GM12878 (cell line): ENCODE measurements at regions not wholly inside any gene's neighbourhood (a gene's known extent, or its start where the extent isn't known, plus 50 kb on each side); places are given as distances from the start of the nearest gene placed in this dataset.

Source experiments
- BRCA1 ChIP-seq: IDR thresholded peaks from 2 replicates; pipeline ENCODE4 v1.6.1; 2011; ENCODE audit warnings: low read depth, low read length, improper control_type of control experiment
- CTCF ChIP-seq, 3 experiments: IDR thresholded peaks in 2 of 3; conservative IDR thresholded peaks in 1 of 3; 2 replicates each; pipeline ENCODE4 v1.5.1; 2011; ENCODE audit warnings: low read depth in 3 of 3, low read length in 3 of 3, mild to moderate bottlenecking in 3 of 3, control low read depth in 2 of 3, moderate library complexity in 2 of 3, inconsistent platforms in 1 of 3, mixed read lengths in 1 of 3; ENCODE audit not compliant: control insufficient read depth in 2 of 3, insufficient read depth in 1 of 3; ENCODE audit errors: extremely low read depth in 1 of 3
- EP300 ChIP-seq, 2 experiments: fragments of 150-350 bp in 1 of 2; IDR thresholded peaks; 2 replicates each; pipeline ENCODE4 v1.6.1; 2011 to 2012; ENCODE audit warnings: low read depth in 2 of 2, low read length in 2 of 2, borderline replicate concordance in 1 of 2, improper control_type of control experiment in 1 of 2, inconsistent platforms in 1 of 2; ENCODE audit not compliant: control insufficient read depth in 1 of 2
- HCFC1 ChIP-seq: fragments of 150-350 bp; IDR thresholded peaks from 2 replicates; pipeline ENCODE4 v1.6.1; 2014; ENCODE audit warnings: low read length
- HDAC6 ChIP-seq: fragments of 200-600 bp; sonication (generic); IDR thresholded peaks from one replicate; pipeline ENCODE4 v1.8.0; 2017; ENCODE audit warnings: antibody characterized with exemption; ENCODE audit not compliant: unreplicated experiment
- JUND ChIP-seq: IDR thresholded peaks from 2 replicates; pipeline ENCODE4 v1.6.1; 2012; ENCODE audit warnings: low read depth, mild to moderate bottlenecking, low read length, improper control_type of control experiment, moderate library complexity
- MAX ChIP-seq: IDR thresholded peaks from 2 replicates; pipeline ENCODE4 v1.6.1; 2012; ENCODE audit warnings: low read depth, low read length, improper control_type of control experiment
- NR2C2 ChIP-seq: IDR thresholded peaks from 2 replicates; pipeline ENCODE4 v1.6.1; 2011; ENCODE audit warnings: borderline replicate concordance, low read depth; ENCODE audit not compliant: control insufficient read depth, insufficient read length
- POLR2A ChIP-seq: IDR thresholded peaks from 2 replicates; pipeline ENCODE4 v1.6.1; 2011; ENCODE audit warnings: low read depth, mild to moderate bottlenecking, low read length
- ZNF274 ChIP-seq: IDR thresholded peaks from one replicate; pipeline ENCODE4 v1.8.0; 2011; ENCODE audit not compliant: insufficient read length, insufficient read depth

DNA sequence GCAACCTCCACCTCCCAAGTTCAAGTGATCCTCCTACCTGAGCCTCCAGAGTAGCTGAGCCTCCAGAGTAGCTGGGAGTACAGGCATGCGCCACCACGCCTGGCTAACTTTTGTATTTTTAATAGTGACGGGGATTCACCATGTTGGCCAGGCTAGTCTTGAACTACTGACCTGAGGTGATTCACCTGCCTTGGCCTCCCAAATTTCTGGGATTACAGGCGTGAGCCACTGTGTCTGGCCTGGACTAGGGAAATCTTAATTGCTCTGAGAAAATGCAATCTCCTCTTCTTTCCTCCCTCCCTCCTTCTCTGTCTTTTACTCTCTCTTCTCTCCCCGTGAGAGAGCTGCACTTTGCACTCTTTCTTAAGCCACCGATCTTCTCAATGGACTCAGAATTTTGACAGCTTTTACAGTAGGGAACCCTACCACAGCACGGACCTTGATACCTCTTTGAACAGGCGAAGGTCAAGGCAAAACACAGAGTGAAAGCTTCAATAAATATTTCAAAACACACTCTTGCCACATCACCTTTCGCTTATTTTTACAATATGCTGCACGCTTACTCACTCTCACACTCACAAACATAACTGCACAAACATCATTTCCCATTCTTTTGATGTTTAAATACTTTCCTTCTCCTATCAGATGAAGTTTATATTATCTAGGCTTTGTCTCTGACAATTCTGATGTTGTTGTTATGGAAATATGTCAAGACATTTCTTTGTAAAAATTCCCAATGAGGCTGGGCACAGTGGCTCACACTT lies 173.4 kb upstream of the NRP1 start:
- TF ChIP-seq CTCF (IDR thresholded peaks at IDR 0.05 in 2 of 3, conservative IDR thresholded peaks at IDR 0.05 in 1 of 3; ENCODE audit: control insufficient read depth in 2 of 3, extremely low read depth in 1 of 3, insufficient read depth in 1 of 3, low read depth in 3 of 3, low read length in 3 of 3) (no peak), HDAC6 (no peak), MAX (no peak), POLR2A (no peak), NR2C2 (no peak), BRCA1 (no peak), HCFC1 (no peak), EP300 (IDR thresholded peaks at IDR 0.05; ENCODE audit: borderline replicate concordance in 1 of 2, control insufficient read depth in 1 of 2, low read depth in 2 of 2, low read length in 2 of 2) (no peak), ZNF274 (no peak), JUND (no peak)
